ENCODE measurements at regions not wholly inside any gene's neighbourhood (a gene's known extent, or its start where the extent isn't known, plus 50 kb on each side); places are given as distances from the start of the nearest gene placed in this dataset.
A peak's percentile ranks its signal among the peaks of the same experiment; 100 is the strongest.

DNA sequence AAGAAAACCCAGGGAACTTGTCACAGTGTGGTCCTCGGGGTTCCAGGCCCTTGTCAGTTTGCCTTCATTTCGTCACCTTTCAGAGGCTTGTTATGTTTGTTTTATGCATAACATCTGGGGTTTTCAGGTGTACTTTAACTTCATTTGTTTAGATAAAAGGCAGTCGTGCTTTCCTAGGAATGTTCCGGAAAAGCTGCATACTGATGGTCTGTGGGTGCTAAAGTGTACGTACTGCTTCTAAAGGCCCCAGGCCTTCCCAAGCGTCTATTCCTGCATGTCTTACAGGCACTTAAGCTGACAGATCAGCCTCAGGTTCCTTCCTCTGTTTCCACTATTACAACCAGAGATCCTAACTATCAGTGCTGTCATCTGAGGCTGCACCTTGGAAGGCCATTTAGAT, 95.6 kb upstream of the ANKH start:
- Histone ChIP-seq H3K56ac (replicated peaks; ENCODE audit: insufficient read length, low read depth, low read length) (no peak overlapping the region), H3K36me3 (ENCODE audit: control insufficient read depth in 2 of 4, insufficient read depth in 4 of 4, low read length in 3 of 4) (no peaks in the 10 kb centered on the region), H3K18ac (ENCODE audit: extremely low read depth, low read length) (no peak overlapping the region), H2BK20ac (ENCODE audit: low read length) (no peak overlapping the region), H2BK120ac (replicated peaks; ENCODE audit: low read depth, low read length) (no peak overlapping the region), H4K91ac (replicated peaks; ENCODE audit: insufficient read length, low read length) (no peak overlapping the region), H3K4ac (replicated peaks; ENCODE audit: insufficient read length, low read depth, low read length) (no peak overlapping the region), H3K27ac (ENCODE audit: low read depth, low read length) (no peak overlapping the region), H3K14ac (ENCODE audit: insufficient read length) (no peak overlapping the region), H4K5ac (ENCODE audit: insufficient read length, low read depth, low read length) (no peak overlapping the region), H3K79me1 (ENCODE audit: low read depth, low read length) (no peaks in the 10 kb centered on the region), H3K4me2 (ENCODE audit: insufficient read depth in 1 of 2, low read depth in 2 of 2, low read length in 2 of 2) (no peak overlapping the region), H3K79me2 (ENCODE audit: control insufficient read depth in 1 of 2, insufficient read depth in 2 of 2, low read length in 2 of 2) (no peaks in the 10 kb centered on the region), H2BK5ac (ENCODE audit: low read depth, low read length) (no peak overlapping the region), H2BK15ac (ENCODE audit: low read length) (no peak overlapping the region), H2BK12ac (ENCODE audit: low read depth, low read length) (no peak overlapping the region), H4K20me1 (replicated peaks in 1 of 2; ENCODE audit: control insufficient read depth in 1 of 2, insufficient read depth in 2 of 2, low read length in 2 of 2) (no peaks in the 10 kb centered on the region), H3K4me1 (replicated peaks in 1 of 4; ENCODE audit: control insufficient read depth in 3 of 4, insufficient read depth in 4 of 4, low read length in 3 of 4) (no peaks in the 10 kb centered on the region), H2AFZ (ENCODE audit: low read length) (0 out of 2 replicates have a peak overlapping the region, but pooled peaks have one; percentile 19), H2AK5ac (ENCODE audit: low read depth, low read length) (no peak overlapping the region), H3K9me3 (ENCODE audit: insufficient read depth in 2 of 2, low read depth in 1 of 2, low read length in 1 of 2) (no peaks in the 10 kb centered on the region), H3K9ac (replicated peaks in 1 of 4; ENCODE audit: extremely low read depth in 1 of 4, low read depth in 3 of 4, low read length in 3 of 4) (no peak overlapping the region), H3K23ac (ENCODE audit: insufficient read length) (no peak overlapping the region), H3K27me3 (replicated peaks in 1 of 4; ENCODE audit: control insufficient read depth in 3 of 4, extremely low read depth in 1 of 4, insufficient read depth in 3 of 4, low read length in 3 of 4) (no peaks in the 10 kb centered on the region), H3K4me3 (ENCODE audit: extremely low read depth in 1 of 4, insufficient read depth in 2 of 4, low read depth in 3 of 4, low read length in 4 of 4) (no peak overlapping the region), H3K23me2 (ENCODE audit: low read depth, low read length) (no peaks in the 10 kb centered on the region), H4K8ac (ENCODE audit: extremely low read depth, insufficient read depth, low read length) (no peak overlapping the region)
- POLR2A ChIA-PET (ENCODE audit: partially characterized antibody) = interaction anchor here (0.7 kb wide), 1 partner anchor 198 kb away, joined by 6 read pairs; no protein-coding TSS in a partner anchor
- FAIRE-seq = no peak
- CTCF ChIA-PET (ENCODE audit: partially characterized antibody) = interaction anchor here (0.6 to 1.0 kb wide), 4 partner anchors 37 to 1284 kb away, joined by 3 to 4 read pairs (median 3); no protein-coding TSS in a partner anchor
- 89% methylated on average over 6 of the region's 6 CpGs; no CpG with 5 or more reads in 1 of the 2 experiments for WGBS, 2 experiments (ENCODE audit: extremely low coverage in 1 of 2, insufficient coverage in 1 of 2, insufficient read length in 1 of 2, insufficient replicate concordance in 2 of 2, low coverage in 1 of 2, low lambda C conversion rate in 2 of 2, missing lambda C conversion rate in 1 of 2)
- TF ChIP-seq TCF12 (IDR thresholded peaks at IDR 0.05; ENCODE audit: low read depth, low read length) (no peak), RNF2 (IDR thresholded peaks at IDR 0.05; ENCODE audit: borderline replicate concordance, low read depth, low read length, missing control alignments, poor library complexity, severe bottlenecking) (no peak)
- DNase-seq (ENCODE audit: low read depth in 1 of 2, low spot score in 2 of 2) = no peak

Data from H1 (cell line).